ENCODE measurements at regions not wholly inside any gene's neighbourhood (a gene's known extent, or its start where the extent isn't known, plus 50 kb on each side); places are given as distances from the start of the nearest gene placed in this dataset.

- Mint-ChIP-seq H3K4me3 (no peak overlapping the region), H3K27ac (no peak overlapping the region), H3K36me3 (ENCODE audit: low read depth) (no peaks in the 10 kb centered on the region), H3K9me3 (no peaks in the 10 kb centered on the region), H3K27me3 (ENCODE audit: insufficient read depth) (peaks cover 4% of the 10 kb centered on the region), H3K4me1 (no peaks in the 10 kb centered on the region)
- no peaks in the 10 kb centered on the region for H3K4me1 ChIP-seq (ENCODE audit: control insufficient read depth, insufficient read depth, low read length)
- no peak for DNase-seq
- H3K27me3 ChIP-seq (ENCODE audit: control insufficient read depth, insufficient read depth, low read length, poor library complexity, severe bottlenecking): no peaks in the 10 kb centered on the region
- 97 to 100% methylated on average over 1 of the region's 1 CpG for WGBS, 2 experiments (ENCODE audit: insufficient coverage in 1 of 2, insufficient read length in 1 of 2)
- no peak overlapping the region for H3K4me3 ChIP-seq (ENCODE audit: low read length)
- no peak overlapping the region for H3K27ac ChIP-seq (ENCODE audit: low read depth, low read length)
- no peaks in the 10 kb centered on the region for H3K36me3 ChIP-seq (ENCODE audit: control insufficient read depth, insufficient read depth, low read length)
- H3K9ac ChIP-seq (ENCODE audit: extremely low read depth, low read length, poor library complexity, severe bottlenecking): no peak overlapping the region
- H3K9me3 ChIP-seq (ENCODE audit: control insufficient read depth, low read length): no peaks in the 10 kb centered on the region
- TF ChIP-seq CTCF (conservative IDR thresholded peaks at IDR 0.05): no peak
Observed at GRCh38 chr2:19762142-19762541, 139.6 kb downstream of the TTC32 start.

- Mint-ChIP-seq H3K4me1 (no peaks in the 10 kb centered on the region), H3K9me3 (no peaks in the 10 kb centered on the region), H3K4me3 (no peak overlapping the region), H3K27ac (no peak overlapping the region), H3K36me3 (ENCODE audit: low read depth) (no peaks in the 10 kb centered on the region), H3K27me3 (ENCODE audit: insufficient read depth) (peaks cover 1% of the 10 kb centered on the region)
- Histone ChIP-seq H3K9ac (ENCODE audit: extremely low read depth, low read length, poor library complexity, severe bottlenecking) (no peak overlapping the region), H3K4me1 (ENCODE audit: control insufficient read depth, insufficient read depth, low read length) (no peaks in the 10 kb centered on the region), H3K27me3 (ENCODE audit: control insufficient read depth, insufficient read depth, low read length, poor library complexity, severe bottlenecking) (no peaks in the 10 kb centered on the region), H3K27ac (ENCODE audit: low read depth, low read length) (no peak overlapping the region), H3K36me3 (ENCODE audit: control insufficient read depth, insufficient read depth, low read length) (no peaks in the 10 kb centered on the region), H3K9me3 (ENCODE audit: control insufficient read depth, low read length) (no peaks in the 10 kb centered on the region), H3K4me3 (ENCODE audit: low read length) (no peak overlapping the region)
- no peak for TF ChIP-seq CTCF (conservative IDR thresholded peaks at IDR 0.05)
- DNase-seq: no peak
- WGBS, 2 experiments (ENCODE audit: insufficient coverage in 1 of 2, insufficient read length in 1 of 2): 72 to 74% methylated on average over 6 of the region's 6 CpGs
Observed at GRCh38 chr2:19759880-19760279, 141.9 kb downstream of the TTC32 start.

DNA sequence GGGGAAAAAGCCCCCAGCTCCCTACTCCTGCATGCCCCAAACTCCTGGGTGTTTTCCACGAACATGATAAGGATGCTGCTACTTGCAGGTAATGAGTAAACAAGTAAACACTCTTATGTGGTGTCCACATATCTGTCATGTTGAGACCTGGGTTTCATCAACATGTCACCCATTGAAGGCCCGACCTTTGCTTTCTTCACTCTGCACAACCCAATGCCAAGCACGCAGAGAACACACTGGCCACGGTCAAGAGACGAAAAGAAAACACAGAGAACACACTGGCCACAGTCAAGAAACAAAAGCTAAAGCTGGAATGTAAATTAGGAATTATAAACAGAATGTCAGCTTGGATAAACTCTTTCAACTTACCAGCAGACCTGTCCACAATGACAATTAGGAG is 143.1 kb downstream of the TTC32 start:
- no peak overlapping the region for H3K9ac ChIP-seq (ENCODE audit: extremely low read depth, low read length, poor library complexity, severe bottlenecking)
- H3K27me3 Mint-ChIP-seq (ENCODE audit: insufficient read depth): peaks cover 1% of the 10 kb centered on the region
- H3K9me3 ChIP-seq (ENCODE audit: control insufficient read depth, low read length): no peaks in the 10 kb centered on the region
- H3K4me1 ChIP-seq (ENCODE audit: control insufficient read depth, insufficient read depth, low read length): no peaks in the 10 kb centered on the region
- no peaks in the 10 kb centered on the region for H3K36me3 Mint-ChIP-seq (ENCODE audit: low read depth)
- WGBS, 2 experiments (ENCODE audit: insufficient coverage in 1 of 2, insufficient read length in 1 of 2): 87 to 94% methylated on average over 3 to 5 of the region's 5 CpGs
- no peak overlapping the region for H3K4me3 ChIP-seq (ENCODE audit: low read length)
- no peak for TF ChIP-seq CTCF (conservative IDR thresholded peaks at IDR 0.05)
- no peaks in the 10 kb centered on the region for H3K9me3 Mint-ChIP-seq
- H3K27me3 ChIP-seq (ENCODE audit: control insufficient read depth, insufficient read depth, low read length, poor library complexity, severe bottlenecking): no peaks in the 10 kb centered on the region
- H3K27ac ChIP-seq (ENCODE audit: low read depth, low read length): no peak overlapping the region
- H3K36me3 ChIP-seq (ENCODE audit: control insufficient read depth, insufficient read depth, low read length): no peaks in the 10 kb centered on the region
- peak; percentile 7 for DNase-seq
- no peak overlapping the region for H3K27ac Mint-ChIP-seq
- no peaks in the 10 kb centered on the region for H3K4me1 Mint-ChIP-seq
- H3K4me3 Mint-ChIP-seq: no peak overlapping the region
